Adrenal gland (tissue), 9 donors: ENCODE measurements at regions not wholly inside any gene's neighbourhood (a gene's known extent, or its start where the extent isn't known, plus 50 kb on each side); places are given as distances from the start of the nearest gene placed in this dataset.
"Not testable (repeated sequence)": the region's sequence is repeated elsewhere in the genome, so short reads cannot be mapped to it uniquely, and the experiment has no call there.

Experiments used
- DNase-seq, 7 donors: peaks; one replicate each; pipeline ENCODE4 v3.0.0-alpha.2; 2019 to 2020
- H3K27ac ChIP-seq, 5 donors: fragments of 200-600 bp; sonication (generic) in 4 of 5; 1 replicate in 3 of 5; 2 replicates in 2 of 5; pipeline versions ENCODE4 v1.5.1 to v1.8.0; 2016 to 2020; ENCODE audit warnings: mild to moderate bottlenecking in 1 of 5
- H3K27me3 ChIP-seq: fragments of 200-600 bp; 2 replicates; pipeline ENCODE4 v1.8.0; 2021
- H3K36me3 ChIP-seq, 2 donors: fragments of 200-600 bp; replicated peaks in 1 of 2; 1 replicate in 1 of 2; 2 replicates in 1 of 2; pipeline versions ENCODE4 v1.5.1 to v1.8.0; 2018 to 2022
- H3K4me1 ChIP-seq, 2 donors: fragments of 200-600 bp; replicated peaks in 1 of 2; 1 replicate in 1 of 2; 2 replicates in 1 of 2; pipeline versions ENCODE4 v1.5.1 to v1.8.0; 2018 to 2021
- H3K4me3 ChIP-seq, 4 donors: fragments of 200-600 bp; sonication (generic) in 3 of 4; one replicate each; pipeline ENCODE4 v1.5.1; 2016 to 2018
- H3K9me3 ChIP-seq, 3 donors: fragments of 200-600 bp; sonication (generic) in 1 of 3; replicated peaks in 1 of 3; 1 replicate in 2 of 3; 2 replicates in 1 of 3; pipeline versions ENCODE4 v1.5.1 to v1.8.0; 2016 to 2021
- CTCF ChIP-seq, 6 experiments: fragments of 450-650 bp in 4 of 6; fragments of 200-600 bp in 2 of 6; sonication (generic) in 1 of 6; IDR thresholded peaks; 1 replicate in 5 of 6; 2 replicates in 1 of 6; pipeline versions ENCODE4 v1.5.1 to v1.8.0; 2016 to 2021; ENCODE audit warnings: antibody characterized with exemption in 6 of 6, mild to moderate bottlenecking in 2 of 6, moderate library complexity in 1 of 6
- POLR2A ChIP-seq, 2 donors: fragments of 450-650 bp; IDR thresholded peaks; one replicate each; pipeline ENCODE4 v1.6.1; 2017; ENCODE audit warnings: antibody characterized with exemption in 2 of 2, mild to moderate bottlenecking in 2 of 2, moderate library complexity in 1 of 2
- WGBS, 4 donors: extraction: QIAGEN DNeasy Blood & Tissue Kit in 2 of 4; methylation state at CpG; one replicate each; pipeline versions ENCODE4 v1.1.5 to v1.1.7; 2013 to 2017; 5-methylcytosine and 5-hydroxymethylcytosine counted together
- intact Hi-C, 2 donors: fragments of 100-400 bp; cut with DNase I; formaldehyde crosslinking; loops; one replicate each; pipeline versions ENCODE4 v1.14.1 to v1.15.0; 2022 to 2023
- donor health status: healthy with polysubstance abuse.
- donor health status: Bipolar disorder and iron deficiency.
- donor health status: DM: yes; HTN: yes; CAD: no.
- donor health status: DM: no; HTN: no; CAD: no.
- donor health status: DM: no; HTN: no; CAD: no.

- TF ChIP-seq CTCF (IDR thresholded peaks at IDR 0.05) (no peak), POLR2A (IDR thresholded peaks at IDR 0.05) (no peak)
- DNase-seq: no peak
- Histone ChIP-seq H3K27ac (no peak overlapping the region), H3K36me3 (no peaks in the 10 kb centered on the region), H3K27me3 (no peaks in the 10 kb centered on the region), H3K4me3 (no peak overlapping the region), H3K9me3 (no peaks in the 10 kb centered on the region), H3K4me1 (no peaks in the 10 kb centered on the region)
- intact Hi-C loops: no loop called here
- whole genome bisulfite sequencing, 4 donors: 80 to 87% (median 86%) methylated on average over 5 of the region's 5 CpGs
Observed at GRCh38 chr1:220942278-220942677, 63.0 kb downstream of the HLX start.

- H3K27me3 ChIP-seq, H3K9me3 ChIP-seq, H3K36me3 ChIP-seq, H3K4me1 ChIP-seq, DNase-seq, intact Hi-C loops, H3K4me3 ChIP-seq, H3K27ac ChIP-seq: not testable (repeated sequence)
- 85 to 100% (median 85%) methylated on average over 2 of the region's 2 CpGs for WGBS, 4 donors
Observed at GRCh38 chr1:220942914-220943313, 63.7 kb downstream of the HLX start.

- Histone ChIP-seq H3K27me3 (no peaks in the 10 kb centered on the region), H3K9me3 (no peaks in the 10 kb centered on the region), H3K4me3 (no peak overlapping the region), H3K4me1 (no peaks in the 10 kb centered on the region), H3K27ac (no peak overlapping the region), H3K36me3 (no peaks in the 10 kb centered on the region)
- no peak for DNase-seq
- 14 to 50% (median 44%) methylated on average over 2 of the region's 2 CpGs for WGBS, 4 donors
- intact Hi-C loops: no loop called here
- TF ChIP-seq CTCF (IDR thresholded peaks at IDR 0.05) (no peak), POLR2A (IDR thresholded peaks at IDR 0.05) (no peak)
Observed at GRCh38 chr1:220943319-220943996, 64.2 kb downstream of the HLX start.

- Histone ChIP-seq H3K4me1 (no peaks in the 10 kb centered on the region), H3K4me3 (no peak overlapping the region), H3K36me3 (no peaks in the 10 kb centered on the region), H3K27ac (no peak overlapping the region), H3K9me3 (peaks cover 0 to 6% (median 0%) of the 10 kb centered on the region in 3 donors), H3K27me3 (no peaks in the 10 kb centered on the region)
- TF ChIP-seq CTCF (IDR thresholded peaks at IDR 0.05) (no peak), POLR2A (IDR thresholded peaks at IDR 0.05) (no peak)
- DNase-seq: no peak
- intact Hi-C loops: no loop called here
Observed at GRCh38 chr1:220950576-220950975, 71.3 kb downstream of the HLX start.

- no peaks in the 10 kb centered on the region for H3K27me3 ChIP-seq
- no peak overlapping the region for H3K4me3 ChIP-seq
- no peaks in the 10 kb centered on the region for H3K4me1 ChIP-seq
- no peak for TF ChIP-seq POLR2A (IDR thresholded peaks at IDR 0.05)
- H3K9me3 ChIP-seq: peaks cover 0 to 6% (median 0%) of the 10 kb centered on the region in 3 donors
- 15 to 25% (median 23%) methylated on average over 3 of the region's 3 CpGs for WGBS, 4 donors
- no peak overlapping the region for H3K27ac ChIP-seq
- intact Hi-C loops: no loop called here
- no peak for DNase-seq
- H3K36me3 ChIP-seq: no peaks in the 10 kb centered on the region
Observed at GRCh38 chr1:220952961-220953643, 73.9 kb downstream of the HLX start.
